Dendritic cell treated with granulocyte-macrophage colony-stimulating factor and Interleukin-4, amounts not matched to agents 40 ng/mL and 50 ng/mL, for 4 days (primary cell): ENCODE measurements at regions not wholly inside any gene's neighbourhood (a gene's known extent, or its start where the extent isn't known, plus 50 kb on each side); places are given as distances from the start of the nearest gene placed in this dataset.

ENCODE experiments used
- H3K27ac Mint-ChIP-seq: one replicate; pipeline ENCODE4 v1.8.0; 2022; ENCODE audit warnings: mild to moderate bottlenecking, mixed read lengths
- H3K27me3 Mint-ChIP-seq: one replicate; pipeline ENCODE4 v1.8.0; 2022; ENCODE audit warnings: mild to moderate bottlenecking, mixed read lengths
- H3K36me3 Mint-ChIP-seq: one replicate; pipeline ENCODE4 v1.8.0; 2022; ENCODE audit warnings: low read depth, mixed read lengths
- H3K4me1 Mint-ChIP-seq: one replicate; pipeline ENCODE4 v1.8.0; 2022; ENCODE audit warnings: low read depth, mixed read lengths
- H3K4me3 Mint-ChIP-seq: one replicate; pipeline ENCODE4 v1.8.0; 2022; ENCODE audit warnings: mild to moderate bottlenecking, moderate library complexity, mixed read lengths
- H3K9me3 Mint-ChIP-seq: one replicate; pipeline ENCODE4 v1.8.0; 2022; ENCODE audit warnings: mixed read lengths
- intact Hi-C: fragments of 100-400 bp; cut with micrococcal nuclease; formaldehyde crosslinking; loops from one replicate; pipeline ENCODE4 v1.15.0; 2022

DNA sequence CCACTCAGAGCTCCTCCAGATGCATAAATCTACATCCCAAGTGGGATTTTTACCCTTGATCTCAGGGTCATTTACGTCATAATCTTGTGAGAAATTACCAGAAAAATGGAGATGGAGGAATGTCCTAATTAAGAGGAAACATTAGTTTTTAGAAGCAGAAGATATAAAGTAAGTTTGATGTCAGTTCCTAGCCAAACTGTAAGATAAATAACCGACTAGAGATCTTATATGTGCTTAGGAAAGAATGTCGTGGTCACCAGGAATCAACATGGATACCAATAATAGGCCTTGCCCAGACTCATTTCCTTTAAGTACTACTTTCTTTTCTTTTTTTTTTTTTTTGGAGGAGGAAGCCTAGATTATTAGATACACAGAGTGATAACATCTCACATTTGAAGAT is 186.9 kb downstream of the UTRN start:
- H3K27ac Mint-ChIP-seq = no peak overlapping the region
- peaks cover 90% of the 10 kb centered on the region for H3K36me3 Mint-ChIP-seq

DNA sequence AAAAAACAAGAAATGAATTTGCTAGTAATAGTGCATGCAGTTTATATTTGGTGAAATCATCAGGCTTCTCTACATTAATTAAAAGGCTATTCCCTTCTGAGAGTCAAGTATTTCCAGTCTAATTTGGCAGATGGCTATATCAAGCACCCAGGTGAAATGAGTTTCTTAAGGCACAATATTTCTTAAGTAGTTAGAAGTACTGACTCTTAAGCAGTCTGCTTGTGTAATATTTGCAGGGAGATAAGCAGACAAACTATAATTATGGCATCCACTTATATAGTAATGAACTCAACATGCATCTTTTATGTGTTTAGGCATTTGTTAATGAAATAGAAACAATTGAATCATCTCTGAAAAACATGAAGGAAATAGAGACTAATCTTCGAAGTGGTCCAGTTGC is 189.2 kb downstream of the UTRN start:
- H3K9me3 Mint-ChIP-seq = no peaks in the 10 kb centered on the region
- peaks cover 86% of the 10 kb centered on the region for H3K36me3 Mint-ChIP-seq
- intact Hi-C loops = no loop called here
- no peak overlapping the region for H3K4me3 Mint-ChIP-seq
- no peaks in the 10 kb centered on the region for H3K27me3 Mint-ChIP-seq
- no peak overlapping the region for H3K27ac Mint-ChIP-seq
- H3K4me1 Mint-ChIP-seq = peaks cover 13% of the 10 kb centered on the region

More for the DNA sequence above, 186.9 kb downstream of the UTRN start:
- intact Hi-C loops = no loop called here
- Mint-ChIP-seq H3K9me3 (no peaks in the 10 kb centered on the region), H3K4me3 (no peak overlapping the region), H3K27me3 (no peaks in the 10 kb centered on the region), H3K4me1 (peaks cover 13% of the 10 kb centered on the region)

DNA sequence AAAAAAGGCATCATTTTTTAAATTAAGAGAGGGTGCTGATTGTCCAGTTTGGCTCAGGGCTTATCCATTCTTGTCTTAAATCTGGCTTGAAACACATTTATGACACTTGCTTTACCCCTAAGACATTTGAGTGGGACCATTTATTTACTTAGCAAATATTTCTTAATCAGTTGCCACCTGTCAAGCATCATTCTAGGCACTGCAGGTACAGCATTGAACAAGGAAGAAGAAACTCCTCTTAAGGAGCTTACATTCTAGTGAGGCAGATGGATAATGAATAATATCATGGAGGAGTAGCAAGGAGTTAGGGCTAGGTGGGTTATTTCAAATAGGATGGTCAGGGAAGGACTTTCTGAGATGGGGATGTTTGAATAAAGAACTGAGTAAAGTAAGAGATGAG is 189.8 kb downstream of the UTRN start:
- H3K4me1 Mint-ChIP-seq = peaks cover 13% of the 10 kb centered on the region
- H3K27me3 Mint-ChIP-seq = no peaks in the 10 kb centered on the region
- H3K27ac Mint-ChIP-seq = peak overlapping the region; percentile 5
- no peak overlapping the region for H3K4me3 Mint-ChIP-seq
- peaks cover 87% of the 10 kb centered on the region for H3K36me3 Mint-ChIP-seq
- no peaks in the 10 kb centered on the region for H3K9me3 Mint-ChIP-seq
- intact Hi-C loops = no loop called here

DNA sequence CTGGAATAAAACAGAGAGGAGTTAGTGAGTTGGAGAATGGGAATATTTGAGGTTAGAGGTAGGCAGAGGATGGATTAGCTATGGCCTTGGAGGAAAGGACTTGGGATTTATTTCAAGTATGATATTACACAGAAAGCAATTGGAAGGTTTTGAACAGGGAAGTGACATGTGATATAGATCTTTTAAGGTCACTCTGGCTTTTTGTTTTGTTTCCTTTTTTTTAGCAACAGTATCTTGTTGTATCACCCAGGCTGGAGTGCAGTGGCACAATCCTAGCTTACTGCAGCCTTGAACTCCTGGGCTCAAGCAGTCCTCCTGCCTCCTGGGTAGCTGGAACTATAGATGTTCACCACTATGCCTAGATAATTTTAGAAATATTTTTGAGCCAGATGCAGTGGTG is 190.3 kb downstream of the UTRN start:
- Mint-ChIP-seq H3K36me3 (peaks cover 87% of the 10 kb centered on the region), H3K4me1 (peaks cover 13% of the 10 kb centered on the region), H3K27ac (peak overlapping the region; percentile 5), H3K9me3 (no peaks in the 10 kb centered on the region), H3K4me3 (no peak overlapping the region), H3K27me3 (no peaks in the 10 kb centered on the region)
- intact Hi-C loops = no loop called here

DNA sequence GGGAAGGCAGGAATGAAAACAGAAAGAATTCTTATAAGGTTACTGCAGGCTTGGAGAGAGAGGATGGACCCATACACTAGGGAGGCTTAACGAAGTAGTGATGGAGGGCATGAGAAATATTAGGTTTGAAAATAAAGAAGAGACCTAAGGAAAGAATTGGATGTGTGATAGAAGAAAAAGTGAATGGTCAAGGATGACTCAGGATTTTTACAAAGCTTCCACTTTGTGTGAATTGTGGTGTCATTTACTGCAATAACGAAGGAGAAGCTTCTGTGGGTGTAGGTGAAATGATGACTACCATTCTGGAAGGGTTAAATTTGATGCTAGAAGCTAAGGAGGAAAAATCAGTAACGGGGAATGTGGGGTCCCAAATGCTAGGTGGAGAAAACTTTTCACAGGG is 191.2 kb downstream of the UTRN start:
- H3K36me3 Mint-ChIP-seq = peaks cover 81% of the 10 kb centered on the region
- H3K4me3 Mint-ChIP-seq = no peak overlapping the region
- H3K27ac Mint-ChIP-seq = peak overlapping the region; percentile 5
- H3K27me3 Mint-ChIP-seq = no peaks in the 10 kb centered on the region
- no peaks in the 10 kb centered on the region for H3K9me3 Mint-ChIP-seq
- intact Hi-C loops = no loop called here
- peaks cover 13% of the 10 kb centered on the region for H3K4me1 Mint-ChIP-seq

DNA sequence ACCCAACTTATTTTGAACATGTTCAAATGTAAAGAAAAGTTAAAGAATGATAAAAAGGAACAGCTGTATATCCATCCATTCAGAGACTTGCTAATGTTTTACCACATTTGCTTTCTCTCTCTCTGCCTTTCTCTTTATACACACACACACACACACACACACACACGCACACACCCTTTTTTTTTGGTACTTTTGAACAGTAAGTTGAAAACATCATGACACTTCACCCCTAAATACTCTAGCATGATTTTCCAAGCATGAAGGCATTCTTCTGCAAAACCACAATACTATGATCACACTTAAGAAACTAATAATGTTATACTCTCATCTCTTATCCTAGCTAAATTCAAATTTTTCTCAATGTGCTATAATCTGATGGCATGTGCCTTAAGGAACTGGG is 192.3 kb downstream of the UTRN start:
- intact Hi-C loops = no loop called here
- Mint-ChIP-seq H3K4me1 (peaks cover 13% of the 10 kb centered on the region), H3K27ac (no peak overlapping the region), H3K9me3 (no peaks in the 10 kb centered on the region), H3K36me3 (peaks cover 70% of the 10 kb centered on the region), H3K4me3 (no peak overlapping the region), H3K27me3 (no peaks in the 10 kb centered on the region)

DNA sequence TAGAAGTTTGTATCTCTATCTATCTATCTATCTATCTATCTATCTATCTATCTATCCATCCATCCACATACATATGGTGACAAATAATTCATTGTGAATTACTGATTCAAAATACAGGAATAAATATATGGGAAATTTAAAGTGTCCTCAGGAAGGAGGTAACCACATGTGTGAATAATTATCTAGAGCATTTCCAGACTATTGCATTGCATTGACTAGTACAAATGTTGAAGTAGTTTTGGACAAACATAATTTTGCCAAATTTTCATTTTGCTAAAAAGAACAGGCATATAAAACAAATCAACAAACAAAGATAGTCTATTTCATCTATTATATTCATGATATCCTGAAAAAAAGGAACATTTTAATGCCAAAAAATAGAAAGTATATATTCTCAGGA is 192.7 kb downstream of the UTRN start:
- H3K4me1 Mint-ChIP-seq = peaks cover 13% of the 10 kb centered on the region
- no peak overlapping the region for H3K4me3 Mint-ChIP-seq
- H3K9me3 Mint-ChIP-seq = no peaks in the 10 kb centered on the region
- H3K27me3 Mint-ChIP-seq = no peaks in the 10 kb centered on the region
- peaks cover 72% of the 10 kb centered on the region for H3K36me3 Mint-ChIP-seq
- no peak overlapping the region for H3K27ac Mint-ChIP-seq
- intact Hi-C loops = no loop called here

DNA sequence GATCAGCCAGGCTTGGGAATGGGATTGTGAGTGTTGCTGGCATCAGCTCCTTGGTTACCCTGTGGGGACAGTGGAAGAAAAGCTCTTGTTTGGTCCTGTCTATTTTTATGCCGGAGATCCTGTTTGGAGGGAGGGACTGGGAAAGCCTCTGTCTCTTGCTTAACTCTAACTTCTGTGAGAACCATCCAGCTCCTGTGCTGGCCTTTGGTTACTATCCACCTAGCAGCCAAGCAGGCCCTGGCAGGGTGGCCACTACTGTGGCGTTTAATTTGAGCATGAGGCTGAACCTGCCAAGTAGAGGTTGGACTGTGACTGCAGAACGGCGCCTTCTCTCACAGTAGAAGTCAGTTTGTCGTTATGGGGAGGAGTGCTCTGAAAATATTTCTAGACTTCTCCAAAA is 193.3 kb downstream of the UTRN start:
- Mint-ChIP-seq H3K27ac (no peak overlapping the region), H3K36me3 (peaks cover 73% of the 10 kb centered on the region), H3K9me3 (no peaks in the 10 kb centered on the region), H3K27me3 (no peaks in the 10 kb centered on the region), H3K4me1 (peaks cover 13% of the 10 kb centered on the region), H3K4me3 (no peak overlapping the region)
- intact Hi-C loops = no loop called here

DNA sequence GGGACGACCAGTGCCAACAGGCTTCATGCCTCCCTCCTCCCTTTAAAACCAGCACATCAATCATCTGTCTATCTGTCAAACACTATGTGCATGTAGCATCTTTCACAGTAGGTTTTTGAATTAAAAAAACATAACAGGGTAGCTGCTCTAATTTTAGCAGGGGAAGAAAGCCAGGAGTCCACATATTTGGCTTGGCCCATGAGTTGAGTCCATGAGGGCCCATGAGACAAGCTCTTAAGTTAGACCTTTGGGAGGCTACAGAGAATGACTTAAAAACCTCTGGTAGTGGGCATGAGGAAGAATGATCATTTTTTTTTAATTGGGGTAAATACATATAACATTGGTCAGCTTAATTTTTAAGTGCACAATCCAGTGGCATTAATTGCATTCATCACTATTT is 194.9 kb downstream of the UTRN start:
- Mint-ChIP-seq H3K4me1 (peaks cover 11% of the 10 kb centered on the region), H3K27me3 (no peaks in the 10 kb centered on the region), H3K27ac (no peak overlapping the region), H3K36me3 (peaks cover 63% of the 10 kb centered on the region), H3K4me3 (no peak overlapping the region), H3K9me3 (no peaks in the 10 kb centered on the region)
- intact Hi-C loops = loop anchor here (5.0 kb wide), 2 partner anchors 193 to 263 kb away; partner anchors contain the start of gene UTRN

DNA sequence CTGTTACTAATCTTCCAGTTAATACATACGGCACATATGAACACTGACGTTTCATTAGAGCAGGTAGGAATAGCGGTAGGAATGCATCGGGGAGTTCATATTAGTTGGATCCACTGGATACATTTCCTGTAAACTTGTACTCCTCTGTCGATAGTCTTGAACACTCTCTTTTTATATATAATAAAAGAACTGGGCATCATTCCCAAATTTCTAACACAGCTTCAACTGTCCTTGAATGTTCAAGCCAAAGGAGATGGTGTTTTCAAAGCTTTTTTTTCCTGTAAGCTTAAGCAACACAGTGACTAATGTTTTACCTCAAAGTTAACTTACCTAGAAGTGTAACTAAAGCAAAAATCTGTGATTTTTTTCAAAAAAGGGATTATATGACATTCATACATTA is 195.3 kb downstream of the UTRN start:
- H3K9me3 Mint-ChIP-seq = no peaks in the 10 kb centered on the region
- no peak overlapping the region for H3K27ac Mint-ChIP-seq
- H3K36me3 Mint-ChIP-seq = peaks cover 63% of the 10 kb centered on the region
- H3K4me1 Mint-ChIP-seq = peaks cover 7% of the 10 kb centered on the region
- intact Hi-C loops = loop anchor here (5.0 kb wide), 2 partner anchors 193 to 263 kb away; partner anchors contain the start of gene UTRN
- no peak overlapping the region for H3K4me3 Mint-ChIP-seq
- H3K27me3 Mint-ChIP-seq = no peaks in the 10 kb centered on the region

DNA sequence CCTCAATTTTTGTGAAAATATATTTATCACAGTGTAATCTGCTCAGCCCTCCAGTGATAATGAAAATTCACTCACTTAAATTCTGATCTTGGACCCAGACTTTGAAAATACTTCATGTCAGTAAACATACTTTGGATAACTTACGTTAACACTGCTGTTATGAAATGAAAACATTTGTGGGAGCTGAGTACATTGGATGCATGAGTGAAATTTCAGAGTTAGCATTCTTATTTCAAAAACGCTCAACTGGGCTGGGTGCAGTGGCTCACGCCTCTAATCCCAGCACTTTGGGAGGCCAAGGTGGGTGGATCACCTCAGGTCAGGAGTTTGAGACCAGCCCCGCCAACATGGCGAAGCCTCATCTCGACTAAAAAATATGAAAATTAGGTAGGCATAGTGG is 196.4 kb downstream of the UTRN start:
- no peak overlapping the region for H3K27ac Mint-ChIP-seq

DNA sequence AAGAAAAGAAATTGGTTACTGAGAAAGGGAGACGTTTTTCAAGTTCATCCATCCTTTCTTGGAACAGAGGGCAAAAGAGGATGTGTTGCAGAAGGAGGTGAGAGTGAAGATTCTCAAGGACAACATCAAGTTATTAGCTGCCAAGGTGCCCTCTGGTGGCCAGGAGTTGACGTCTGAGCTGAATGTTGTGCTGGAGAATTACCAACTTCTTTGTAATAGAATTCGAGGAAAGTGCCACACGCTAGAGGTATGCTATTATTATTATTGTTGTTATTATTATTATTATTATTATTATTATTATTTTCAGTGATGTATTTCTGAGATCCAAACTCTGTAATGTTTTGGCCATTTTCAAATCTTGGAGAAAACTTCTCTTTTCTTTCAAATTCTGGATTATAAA is 197.0 kb downstream of the UTRN start:
- no peaks in the 10 kb centered on the region for H3K9me3 Mint-ChIP-seq
- intact Hi-C loops = loop anchor here (2.0 to 5.0 kb wide), 3 partner anchors 195 to 377 kb away; partner anchors contain the start of gene UTRN
- H3K27ac Mint-ChIP-seq = no peak overlapping the region
- peaks cover 55% of the 10 kb centered on the region for H3K36me3 Mint-ChIP-seq
- no peak overlapping the region for H3K4me3 Mint-ChIP-seq
- no peaks in the 10 kb centered on the region for H3K4me1 Mint-ChIP-seq
- H3K27me3 Mint-ChIP-seq = no peaks in the 10 kb centered on the region

More for the DNA sequence above, 196.4 kb downstream of the UTRN start:
- no peaks in the 10 kb centered on the region for H3K27me3 Mint-ChIP-seq
- no peaks in the 10 kb centered on the region for H3K4me1 Mint-ChIP-seq
- intact Hi-C loops = loop anchor here (5.0 kb wide), 2 partner anchors 194 to 264 kb away; partner anchors contain the start of gene UTRN
- H3K4me3 Mint-ChIP-seq = no peak overlapping the region
- H3K36me3 Mint-ChIP-seq = peaks cover 61% of the 10 kb centered on the region
- H3K9me3 Mint-ChIP-seq = no peaks in the 10 kb centered on the region

DNA sequence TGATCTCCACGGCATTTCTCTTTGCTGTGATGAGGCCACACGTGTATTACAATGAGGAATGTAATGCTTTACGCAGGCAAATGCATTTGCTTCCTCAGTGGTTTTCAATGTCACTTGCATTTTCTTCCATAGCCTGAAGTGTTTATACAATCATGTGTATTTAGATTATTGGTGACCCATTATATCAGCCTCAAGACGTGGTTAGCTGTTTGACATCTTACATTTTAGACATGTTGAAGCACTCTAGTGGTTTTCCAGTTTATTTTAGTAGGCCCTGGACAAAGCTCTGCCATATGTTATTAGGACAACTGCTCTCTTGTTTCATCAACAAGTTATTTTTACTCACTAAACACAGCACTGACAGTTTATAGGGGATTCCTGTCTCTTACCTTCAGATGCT is 200.4 kb downstream of the UTRN start:
- Mint-ChIP-seq H3K4me1 (no peaks in the 10 kb centered on the region), H3K4me3 (no peak overlapping the region), H3K27me3 (no peaks in the 10 kb centered on the region), H3K36me3 (peaks cover 57% of the 10 kb centered on the region), H3K9me3 (no peaks in the 10 kb centered on the region), H3K27ac (no peak overlapping the region)
- intact Hi-C loops = no loop called here

DNA sequence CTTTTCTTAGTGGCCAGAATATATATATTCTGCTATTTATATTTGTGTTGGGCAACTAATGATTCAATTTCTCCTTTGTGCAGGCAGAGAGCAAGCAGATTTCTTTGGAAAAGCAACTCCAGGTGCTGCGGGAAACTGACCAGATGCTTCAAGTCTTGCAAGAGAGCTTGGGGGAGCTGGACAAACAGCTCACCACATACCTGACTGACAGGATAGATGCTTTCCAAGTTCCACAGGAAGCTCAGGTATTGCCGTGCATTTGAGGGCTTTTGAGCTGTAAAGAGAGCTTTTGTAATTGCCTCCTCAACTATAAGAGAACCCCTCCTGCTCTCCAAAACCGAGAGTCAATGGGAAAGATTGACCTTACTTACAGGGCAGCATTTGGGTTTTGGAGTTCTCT is 203.5 kb downstream of the UTRN start:
- intact Hi-C loops = no loop called here
- Mint-ChIP-seq H3K4me3 (no peak overlapping the region), H3K27ac (no peak overlapping the region), H3K27me3 (no peaks in the 10 kb centered on the region), H3K4me1 (no peaks in the 10 kb centered on the region), H3K9me3 (no peaks in the 10 kb centered on the region), H3K36me3 (peaks cover 70% of the 10 kb centered on the region)
